ENCODE measurements at regions not wholly inside any gene's neighbourhood (a gene's known extent, or its start where the extent isn't known, plus 50 kb on each side); places are given as distances from the start of the nearest gene placed in this dataset.

- DNase-seq, result no peak
These were observed 181.2 kb downstream of the OMA1 start for GRCh38 chr1:58365328-58365727.

GRCh38 chr1:58363585-58363984 is 182.9 kb downstream of the OMA1 start:
- no peak for DNase-seq

GRCh38 chr1:58361134-58361533 is 185.4 kb downstream of the OMA1 start:
- DNase-seq, result no peak

- no peak for DNase-seq
These were observed 188.2 kb downstream of the OMA1 start for GRCh38 chr1:58358346-58358745.

GRCh38 chr1:58356402-58356801 is 190.1 kb downstream of the OMA1 start:
- DNase-seq, result no peak

GRCh38 chr1:58353168-58353567 is 193.4 kb downstream of the OMA1 start:
- DNase-seq, result no peak

GRCh38 chr1:58352476-58353092 is 193.9 kb downstream of the OMA1 start:
- DNase-seq, result no peak

- no peak for DNase-seq
These were observed 200.5 kb downstream of the OMA1 start for GRCh38 chr1:58346036-58346355.

- no peak for DNase-seq
These were observed 201.1 kb downstream of the OMA1 start for GRCh38 chr1:58345215-58346035.

GRCh38 chr1:58340185-58340584 is 206.3 kb downstream of the OMA1 start:
- DNase-seq, result no peak

GRCh38 chr1:58338081-58338480 is 208.4 kb downstream of the OMA1 start:
- no peak for DNase-seq

GRCh38 chr1:58333511-58333910 is 213.0 kb downstream of the OMA1 start:
- no peak for DNase-seq

GRCh38 chr1:58331156-58331555 is 215.4 kb downstream of the OMA1 start:
- no peak for DNase-seq

GRCh38 chr1:58325866-58326265 is 220.7 kb downstream of the OMA1 start:
- DNase-seq, result no peak

- DNase-seq, result no peak
These were observed 222.0 kb downstream of the OMA1 start for GRCh38 chr1:58324558-58324957.

GRCh38 chr1:58318157-58319005 is 228.1 kb downstream of the OMA1 start:
- DNase-seq, result no peak

- DNase-seq, result no peak
These were observed 228.8 kb downstream of the OMA1 start for GRCh38 chr1:58317694-58318093.

- DNase-seq, result no peak
These were observed 229.4 kb downstream of the OMA1 start for GRCh38 chr1:58317086-58317485.

GRCh38 chr1:58316141-58316540 is 230.4 kb downstream of the OMA1 start:
- DNase-seq, result no peak

- DNase-seq, result no peak
These were observed 233.5 kb downstream of the OMA1 start for GRCh38 chr1:58312971-58313563.

GRCh38 chr1:58312461-58312860 is 234.1 kb downstream of the OMA1 start:
- no peak for DNase-seq

- no peak for DNase-seq
These were observed 235.6 kb downstream of the OMA1 start for GRCh38 chr1:58310881-58311280.

GRCh38 chr1:58310469-58310868 is 236.1 kb downstream of the OMA1 start:
- DNase-seq, result no peak

All from NCI-H510A (cell line).